NCI-H2029 (cell line): ENCODE measurements at regions not wholly inside any gene's neighbourhood (a gene's known extent, or its start where the extent isn't known, plus 50 kb on each side); places are given as distances from the start of the nearest gene placed in this dataset.

Source experiments
- DNase-seq: peaks from one replicate; lab custom pipeline; 2025; lab: John Stamatoyannopoulos, UW

DNA sequence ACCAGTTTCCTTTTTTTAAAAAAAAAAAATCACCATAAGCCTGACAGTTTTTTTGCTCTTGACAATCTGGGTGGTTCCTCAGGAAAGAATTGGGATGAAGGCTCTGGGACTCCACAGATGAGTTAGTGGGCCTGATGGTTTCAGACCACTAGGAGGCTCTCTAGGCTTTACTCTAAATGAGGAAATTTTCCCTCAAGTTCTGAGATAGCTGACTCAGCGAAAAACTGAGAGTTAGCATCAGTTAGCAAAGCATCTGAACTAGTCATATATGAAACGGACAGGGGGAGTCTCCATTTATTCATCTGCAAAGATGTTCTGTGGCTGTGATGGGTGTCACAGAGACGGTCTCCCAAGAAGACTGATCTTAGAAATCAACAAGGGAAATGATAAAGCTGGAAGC is 314.3 kb upstream of the OR4E1 start:
- DNase-seq: no peak

DNA sequence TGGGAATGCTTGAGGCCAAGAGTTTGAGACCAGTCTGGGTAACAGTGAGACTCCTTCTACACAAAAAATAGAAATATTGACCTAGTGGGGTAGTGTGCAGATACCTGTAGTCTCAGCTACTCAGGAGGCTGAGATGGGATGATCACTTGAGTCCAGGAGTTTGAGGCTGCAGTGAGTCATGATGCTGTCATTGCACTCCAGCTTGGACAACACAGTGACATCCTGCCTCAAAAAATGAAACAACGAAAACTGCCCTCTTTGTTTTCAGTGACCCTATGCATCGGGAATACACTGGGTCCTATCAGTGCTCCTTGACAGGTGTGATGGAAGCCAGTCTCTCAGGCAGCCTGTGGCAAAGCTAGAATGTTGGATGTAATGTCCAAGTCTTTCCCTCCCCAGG is 311.5 kb upstream of the OR4E1 start:
- DNase-seq: no peak

DNA sequence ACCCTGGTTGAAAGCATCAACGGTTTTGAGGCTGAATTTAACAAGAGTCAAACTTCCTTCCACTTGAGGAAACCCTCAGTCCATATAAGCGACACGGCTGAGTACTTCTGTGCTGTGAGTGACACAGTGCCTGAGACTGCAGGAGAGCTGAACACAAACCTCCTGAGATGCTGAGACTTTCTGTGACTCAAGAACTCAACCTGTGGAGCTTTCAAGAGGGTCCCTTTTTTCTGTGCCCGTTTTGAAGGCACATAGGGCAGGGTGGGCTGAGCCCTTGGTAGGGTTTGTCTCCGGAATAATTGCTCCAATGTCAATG is 305.3 kb upstream of the OR4E1 start:
- no peak for DNase-seq

DNA sequence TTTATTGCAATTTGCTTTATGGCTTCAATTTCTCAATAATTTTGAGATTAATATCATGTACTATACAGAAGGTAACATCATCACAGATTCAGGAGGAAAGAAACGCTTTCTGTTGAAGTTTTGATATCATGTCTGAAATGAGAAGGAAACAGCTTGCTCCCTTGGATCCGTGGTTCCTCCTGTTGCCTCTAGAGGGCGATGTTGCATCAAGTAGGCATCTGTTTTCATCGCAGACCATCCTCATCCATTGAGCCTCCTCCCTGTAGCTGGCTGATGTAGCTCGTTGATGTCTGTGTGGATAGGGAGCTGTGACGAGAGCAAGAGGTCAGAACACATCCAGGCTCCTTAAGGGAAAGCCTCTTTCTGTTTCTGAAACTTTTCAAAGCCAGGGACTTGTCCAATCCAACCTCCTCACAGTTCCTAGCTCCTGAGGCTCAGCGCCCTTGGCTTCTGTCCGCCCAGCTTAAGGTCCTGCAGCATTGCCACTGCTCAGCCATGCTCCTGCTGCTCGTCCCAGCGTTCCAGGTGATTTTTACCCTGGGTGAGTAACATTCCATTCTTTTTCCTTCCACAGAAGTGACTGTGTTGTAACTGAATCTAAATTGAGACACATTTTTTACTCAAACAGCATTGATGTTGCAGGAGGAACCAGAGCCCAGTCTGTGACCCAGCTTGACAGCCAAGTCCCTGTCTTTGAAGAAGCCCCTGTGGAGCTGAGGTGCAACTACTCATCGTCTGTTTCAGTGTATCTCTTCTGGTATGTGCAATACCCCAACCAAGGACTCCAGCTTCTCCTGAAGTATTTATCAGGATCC is 304.8 kb upstream of the OR4E1 start:
- DNase-seq: no peak

DNA sequence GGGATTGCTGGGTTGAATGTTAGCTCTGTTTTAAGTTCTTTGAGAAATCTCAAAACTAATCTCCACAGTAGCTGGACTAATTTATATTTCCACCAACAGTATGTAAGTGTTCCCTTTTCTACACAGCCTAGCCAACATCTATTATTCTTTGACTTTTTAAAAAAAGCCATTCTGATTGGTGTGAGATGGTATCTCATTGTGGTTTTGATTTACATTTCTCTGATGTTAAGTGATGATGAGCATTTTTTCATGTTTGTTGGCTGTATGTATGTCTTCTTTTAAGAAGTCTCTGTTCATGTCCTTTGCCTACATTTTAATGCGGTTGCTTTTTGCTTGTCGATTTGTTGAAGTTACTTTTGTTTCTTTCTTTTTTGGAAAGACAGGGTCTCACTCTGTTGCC is 301.1 kb upstream of the OR4E1 start:
- no peak for DNase-seq

DNA sequence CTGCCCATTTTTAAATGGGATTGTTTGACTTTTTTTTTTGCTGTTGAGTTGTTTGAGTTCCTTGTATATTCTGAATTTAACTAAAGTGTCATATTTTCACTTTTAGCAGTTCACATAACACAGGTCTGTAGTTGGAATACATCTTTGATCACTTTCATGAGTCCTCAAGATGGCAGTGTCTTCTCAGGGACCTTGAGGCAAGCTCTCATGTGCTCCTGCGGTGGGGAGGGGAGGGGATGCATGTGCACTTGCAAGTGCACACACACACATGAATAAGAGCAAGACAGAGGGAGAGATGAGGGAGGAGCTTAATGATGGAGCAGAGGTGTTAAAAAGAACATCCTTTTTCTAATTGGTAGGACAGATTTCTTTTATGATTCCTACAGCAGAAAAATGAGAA is 291.4 kb upstream of the OR4E1 start:
- no peak for DNase-seq

DNA sequence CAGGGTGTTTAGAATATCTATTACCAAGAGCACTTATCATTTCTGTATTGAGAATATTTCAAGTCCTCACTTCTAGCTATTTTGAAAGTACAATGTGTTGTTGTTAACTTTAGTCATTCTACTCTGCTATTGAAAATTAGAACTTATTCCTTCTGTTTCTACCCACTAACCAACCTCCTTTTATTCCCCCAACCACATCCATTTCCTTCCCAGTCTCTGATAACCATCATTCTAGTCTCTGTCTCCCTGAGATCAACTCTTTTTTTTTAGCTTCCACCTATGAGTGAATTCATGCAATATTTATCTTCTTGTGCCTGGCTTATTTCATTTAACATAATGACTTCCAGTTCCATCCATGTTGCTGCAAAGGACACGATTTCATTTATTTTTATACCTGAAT is 290.6 kb upstream of the OR4E1 start:
- DNase-seq: no peak

DNA sequence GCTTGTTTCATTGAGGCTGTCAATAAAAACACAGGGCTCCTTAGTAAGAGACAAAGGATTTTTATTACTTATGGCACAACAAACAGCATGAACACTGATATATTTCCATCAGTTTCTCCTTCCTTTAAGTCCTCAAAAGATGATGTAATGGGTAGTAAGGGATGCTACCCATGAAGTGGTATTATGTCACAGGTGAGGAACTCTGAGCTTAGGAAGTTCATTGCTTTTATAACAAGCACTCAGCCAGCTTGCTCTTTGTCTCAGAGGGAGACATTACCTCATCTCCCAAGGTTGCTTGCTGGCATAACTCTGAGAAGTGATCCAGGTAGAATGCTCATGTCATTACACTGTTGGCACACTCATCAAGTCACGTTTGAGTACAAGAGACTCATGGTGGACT is 287.0 kb upstream of the OR4E1 start:
- no peak for DNase-seq

DNA sequence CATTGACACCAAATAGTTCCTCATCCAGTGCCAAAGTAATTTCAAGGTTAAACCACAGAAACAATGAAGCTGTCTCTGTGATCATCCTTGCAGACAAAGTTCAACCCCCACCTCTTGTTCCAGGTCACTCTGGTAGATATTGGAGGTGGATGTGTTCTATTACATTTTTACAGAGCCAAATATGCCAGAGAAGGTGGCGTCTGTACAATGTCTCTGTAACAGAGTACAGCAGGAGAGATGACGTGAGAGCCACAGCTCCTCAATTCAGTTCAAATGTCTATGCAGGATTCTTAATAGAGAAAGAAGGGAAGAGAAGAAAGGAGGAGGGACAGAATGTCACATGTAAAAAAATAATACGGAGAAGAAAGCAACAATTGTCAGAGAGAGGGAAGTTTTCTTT is 268.3 kb upstream of the OR4E1 start:
- no peak for DNase-seq

DNA sequence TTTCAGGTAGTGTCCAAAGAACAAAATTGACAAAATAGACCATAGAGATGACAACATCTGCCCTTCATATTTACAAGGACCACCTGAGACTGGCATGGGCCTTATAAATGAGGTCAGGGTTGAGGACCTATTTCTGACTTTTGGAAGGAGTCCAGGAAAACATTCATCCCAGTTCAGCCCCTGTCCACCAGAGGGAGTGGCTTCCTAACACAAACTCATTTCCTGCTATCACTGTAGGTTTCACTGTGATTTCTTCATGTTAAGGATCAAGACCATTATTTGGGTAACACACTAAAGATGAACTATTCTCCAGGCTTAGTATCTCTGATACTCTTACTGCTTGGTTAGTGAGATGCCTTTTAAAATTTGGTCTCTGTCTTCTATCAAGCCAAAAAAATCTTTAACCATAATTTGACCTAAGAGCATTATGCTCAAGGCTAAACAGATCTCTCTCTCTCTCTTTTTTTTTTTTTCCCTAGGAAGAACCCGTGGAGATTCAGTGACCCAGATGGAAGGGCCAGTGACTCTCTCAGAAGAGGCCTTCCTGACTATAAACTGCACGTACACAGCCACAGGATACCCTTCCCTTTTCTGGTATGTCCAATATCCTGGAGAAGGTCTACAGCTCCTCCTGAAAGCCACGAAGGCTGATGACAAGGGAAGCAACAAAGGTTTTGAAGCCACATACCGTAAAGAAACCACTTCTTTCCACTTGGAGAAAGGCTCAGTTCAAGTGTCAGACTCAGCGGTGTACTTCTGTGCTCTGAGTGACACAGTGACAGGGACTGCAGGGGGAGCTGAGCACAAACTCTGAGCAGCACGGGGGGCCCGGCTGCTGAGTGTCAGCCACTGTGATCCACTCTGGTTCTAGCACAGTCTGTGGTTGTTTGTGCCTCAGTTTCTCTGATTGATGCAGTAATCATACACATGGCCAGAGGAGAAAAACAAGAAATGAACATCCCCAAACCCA is 267.6 kb upstream of the OR4E1 start:
- DNase-seq: no peak

DNA sequence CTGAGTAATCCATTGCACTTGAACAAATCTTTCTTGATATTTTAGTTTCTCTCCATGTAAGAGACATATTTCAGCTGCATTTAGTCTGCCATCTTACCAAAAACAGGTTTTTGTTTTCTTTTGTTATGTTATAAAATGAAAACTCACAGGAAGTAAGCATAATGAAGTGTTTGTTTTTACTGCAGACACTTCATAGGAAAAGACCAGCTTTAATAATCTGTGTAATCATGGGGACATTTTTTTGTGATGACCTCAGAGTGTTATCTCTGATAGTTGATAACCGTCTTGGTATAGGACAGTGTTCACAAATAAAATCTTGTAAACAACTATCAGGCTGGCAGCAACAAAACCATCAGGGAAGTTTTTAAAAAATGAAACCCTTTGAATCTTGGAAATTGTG is 266.2 kb upstream of the OR4E1 start:
- no peak for DNase-seq

DNA sequence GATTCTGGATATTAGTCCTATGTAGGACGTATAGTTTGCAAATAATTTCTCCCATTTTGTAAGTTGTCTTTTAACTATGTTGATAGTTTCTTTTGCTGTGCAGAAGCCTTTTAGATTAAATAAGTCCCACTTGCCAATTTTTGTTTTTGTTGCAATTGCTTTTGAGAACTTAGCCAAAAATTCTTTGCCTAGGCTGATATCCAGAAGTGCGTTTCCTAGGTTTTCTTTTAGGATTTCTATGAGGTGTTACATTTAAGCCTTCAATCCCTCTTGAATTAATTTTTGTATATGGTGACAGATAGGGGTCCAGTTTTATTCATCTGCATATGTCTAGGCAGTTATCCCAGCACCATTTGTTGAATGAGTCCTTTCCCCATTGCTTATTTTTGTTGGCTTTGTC is 264.4 kb upstream of the OR4E1 start:
- DNase-seq: no peak

DNA sequence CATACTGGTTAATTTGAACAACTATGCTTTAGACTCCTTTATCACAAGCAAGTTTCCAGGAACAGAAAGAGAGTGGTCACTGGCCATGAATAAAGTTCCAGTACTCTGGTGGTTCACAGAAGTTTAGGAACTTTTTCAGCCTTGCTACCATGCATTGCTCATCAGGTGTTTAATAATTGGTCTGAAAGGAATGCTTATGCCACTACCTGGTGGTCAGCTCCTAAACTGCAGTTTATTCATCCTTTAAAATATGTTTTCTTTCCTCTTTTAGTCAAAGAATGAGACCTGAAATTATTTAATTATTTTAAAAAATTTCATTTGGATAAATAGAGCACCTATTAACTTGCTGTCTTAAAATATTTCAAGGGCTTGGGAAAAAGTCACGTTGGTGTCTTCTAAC is 260.1 kb upstream of the OR4E1 start:
- no peak for DNase-seq

DNA sequence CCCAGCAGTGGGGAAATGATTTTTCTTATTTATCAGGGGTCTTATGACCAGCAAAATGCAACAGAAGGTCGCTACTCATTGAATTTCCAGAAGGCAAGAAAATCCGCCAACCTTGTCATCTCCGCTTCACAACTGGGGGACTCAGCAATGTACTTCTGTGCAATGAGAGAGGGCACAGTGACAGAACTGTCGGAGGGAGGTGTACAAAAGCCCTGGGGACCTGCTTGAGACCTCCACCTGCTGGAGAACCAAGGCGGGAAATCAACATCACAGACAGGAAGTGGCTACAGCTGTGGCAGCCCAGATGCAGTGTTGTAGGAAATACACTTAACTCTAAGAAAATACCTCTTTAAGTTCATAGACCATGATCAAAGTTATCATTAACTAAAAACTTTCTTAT is 250.9 kb upstream of the OR4E1 start:
- DNase-seq: no peak

DNA sequence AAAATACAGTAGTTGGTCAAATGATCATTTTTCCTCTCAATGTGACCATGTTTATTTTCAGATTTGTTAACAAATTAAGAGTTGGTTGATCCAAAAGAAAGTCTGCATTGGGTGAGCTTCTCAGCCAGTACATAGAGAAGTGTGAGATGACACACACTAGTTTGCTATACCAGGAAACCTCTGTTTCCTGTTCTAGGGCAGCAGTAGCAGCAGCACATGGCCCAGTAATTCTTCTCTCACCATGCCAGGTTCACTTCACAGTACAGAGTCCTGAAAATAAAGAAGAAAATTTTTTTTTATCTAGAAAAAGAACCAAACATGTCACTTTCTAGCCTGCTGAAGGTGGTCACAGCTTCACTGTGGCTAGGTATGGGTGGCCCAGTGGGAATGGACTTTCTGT is 250.2 kb upstream of the OR4E1 start:
- no peak for DNase-seq

DNA sequence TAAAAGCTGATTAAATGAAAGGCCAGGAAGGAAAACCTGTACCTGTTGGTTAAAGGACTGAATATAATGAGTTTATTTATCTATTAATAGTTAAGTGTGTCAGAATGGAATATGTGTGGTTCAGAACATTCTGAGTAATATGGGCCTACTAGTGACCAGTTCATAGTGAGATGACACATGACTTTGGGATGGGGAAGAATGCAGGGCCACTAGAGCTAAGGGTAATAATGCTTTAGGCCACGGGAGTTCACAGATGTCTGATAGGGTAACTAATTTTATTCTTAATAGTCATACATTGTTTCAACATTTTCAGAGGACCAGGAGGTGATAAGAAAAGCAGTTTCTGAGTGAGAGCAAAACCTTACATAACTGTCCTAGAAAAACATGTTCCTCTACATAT is 247.8 kb upstream of the OR4E1 start:
- no peak for DNase-seq

DNA sequence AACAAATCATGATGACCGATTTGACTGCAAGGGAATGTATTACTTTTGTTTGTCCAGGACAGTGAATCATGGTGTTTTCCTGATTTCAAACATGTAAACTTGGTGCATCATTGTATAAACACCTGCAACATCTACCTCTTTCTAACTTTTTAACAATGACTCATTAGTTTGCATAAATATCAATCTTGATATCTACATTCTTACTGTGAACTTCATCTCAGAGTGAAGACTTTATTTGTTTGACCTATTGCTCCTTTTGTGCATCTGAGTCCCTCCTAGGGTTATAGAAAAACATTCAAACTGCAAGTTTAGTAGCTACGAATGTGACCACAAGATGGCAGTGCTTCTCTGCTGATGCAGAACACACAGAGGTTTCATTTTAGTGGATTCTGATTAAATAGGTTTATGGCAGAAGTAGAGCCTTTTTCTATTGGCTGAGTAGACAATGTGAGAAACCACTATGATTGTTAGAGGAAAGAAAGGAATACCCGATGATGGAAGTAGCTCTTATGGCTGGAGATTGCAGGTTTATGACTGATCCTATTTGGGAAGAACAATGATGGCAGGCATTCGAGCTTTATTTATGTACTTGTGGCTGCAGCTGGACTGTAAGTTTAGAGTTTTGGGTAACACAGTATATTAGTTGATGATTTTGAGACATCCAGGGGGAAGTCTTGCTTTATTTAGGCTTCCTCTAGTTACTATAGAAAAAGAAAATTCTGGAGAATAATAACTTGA is 244.2 kb upstream of the OR4E1 start:
- DNase-seq: peak; percentile 1

DNA sequence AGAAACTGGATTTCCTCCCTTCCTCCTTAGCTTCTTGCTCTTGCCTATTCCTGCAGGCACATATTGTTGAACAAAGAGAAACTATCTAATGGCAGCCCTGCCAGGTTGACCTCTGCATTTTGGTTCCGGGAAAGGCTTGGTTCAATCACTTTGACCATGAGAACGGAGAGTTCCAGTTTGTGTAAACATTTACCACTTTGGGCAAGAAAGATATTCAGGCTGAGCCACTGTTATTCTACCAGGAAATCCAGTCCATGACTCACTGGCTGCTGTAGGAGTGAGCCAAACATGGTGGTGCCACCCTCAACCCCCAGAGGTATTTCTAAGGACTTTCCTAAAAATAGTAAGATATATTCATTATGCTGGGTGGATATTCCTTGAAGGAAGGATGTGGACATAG is 242.2 kb upstream of the OR4E1 start:
- DNase-seq: no peak

DNA sequence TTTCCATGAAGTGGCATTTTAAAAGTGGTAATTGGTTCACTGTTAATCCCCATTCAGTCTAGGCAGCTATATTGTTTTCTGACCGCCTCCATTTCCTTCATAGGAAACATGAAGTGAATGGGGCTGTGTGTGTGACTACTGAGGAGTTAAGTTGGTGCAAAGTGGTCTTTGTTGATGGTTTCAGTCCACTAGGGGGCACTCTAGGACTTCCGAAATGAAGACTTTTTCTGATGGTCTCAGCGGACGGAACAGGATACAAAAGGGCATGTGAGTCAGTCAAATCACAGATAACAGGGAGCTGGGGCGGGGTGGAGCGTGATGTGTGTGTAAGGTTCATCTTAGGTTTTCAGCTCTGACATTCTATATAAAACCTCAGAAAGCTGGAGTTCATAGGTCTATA is 240.1 kb upstream of the OR4E1 start:
- DNase-seq: peak; percentile 10

DNA sequence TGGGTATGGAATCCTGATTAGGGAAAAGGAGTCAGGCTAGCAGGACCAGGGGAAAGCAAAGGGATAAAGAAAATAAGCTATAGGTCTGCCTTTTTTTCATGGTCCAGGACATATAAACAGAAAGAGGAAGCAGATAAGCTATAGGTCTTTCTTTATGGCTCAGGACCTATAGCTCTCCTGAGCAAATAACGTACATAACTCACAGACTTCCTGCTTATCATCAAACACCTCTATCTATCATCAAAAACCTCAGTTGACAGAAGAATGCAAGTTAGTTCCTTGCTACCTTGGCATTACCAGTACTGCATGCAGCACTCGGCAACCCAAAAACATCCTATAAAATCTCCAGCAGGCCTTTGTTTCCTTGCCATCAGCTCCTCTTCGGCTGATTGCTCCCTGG is 238.7 kb upstream of the OR4E1 start:
- no peak for DNase-seq

DNA sequence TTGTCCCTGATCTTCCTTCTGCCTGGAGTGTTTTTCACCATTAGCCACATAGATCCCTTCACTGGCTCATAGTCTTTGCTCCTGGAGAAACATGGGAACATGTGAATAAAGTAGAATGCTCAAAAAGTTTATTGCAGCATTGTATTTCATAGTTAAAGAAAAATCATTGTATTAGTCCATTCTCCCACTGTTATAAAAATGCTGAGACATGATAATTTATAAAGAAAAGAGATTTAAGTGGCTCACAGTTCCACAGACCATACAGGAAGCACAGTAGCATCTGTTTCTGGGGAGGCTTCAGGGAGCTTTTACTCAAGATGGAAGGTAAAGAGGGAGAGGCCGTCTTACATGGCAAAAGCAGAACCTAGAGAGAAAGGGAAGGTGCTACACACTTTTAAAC is 238.3 kb upstream of the OR4E1 start:
- DNase-seq: no peak

DNA sequence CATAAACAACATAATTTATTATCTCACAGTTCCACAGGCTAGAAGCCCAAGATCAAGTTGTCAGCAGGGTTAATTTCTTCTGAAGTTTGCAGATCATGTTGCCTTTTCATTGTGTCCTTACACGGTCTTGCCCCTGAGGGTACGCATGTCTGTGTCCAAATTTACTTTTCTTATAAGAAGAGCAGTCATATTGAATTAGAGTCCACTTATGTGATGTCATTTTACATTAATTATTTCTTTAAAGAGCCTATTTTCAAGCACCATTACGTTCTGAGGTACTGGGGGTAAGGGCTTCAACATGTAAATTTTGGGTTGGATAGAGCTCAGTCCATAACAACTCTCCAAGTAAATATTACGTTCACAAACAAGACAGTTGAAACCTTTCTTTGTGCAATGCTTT is 236.6 kb upstream of the OR4E1 start:
- no peak for DNase-seq
